Testis (tissue), 2 donors: ENCODE measurements at regions not wholly inside any gene's neighbourhood (a gene's known extent, or its start where the extent isn't known, plus 50 kb on each side); places are given as distances from the start of the nearest gene placed in this dataset.

ENCODE experiments used
- DNase-seq: peaks from one replicate; pipeline ENCODE4 v3.0.0-alpha.2; 2019
- H3K27ac ChIP-seq, 2 donors: fragments of 200-600 bp; sonication (generic); one replicate each; pipeline ENCODE4 v1.5.1; 2019
- H3K27me3 ChIP-seq: fragments of 200-600 bp; sonication (generic); one replicate; pipeline ENCODE4 v1.5.1; 2019
- H3K36me3 ChIP-seq: fragments of 200-600 bp; sonication (generic); one replicate; pipeline ENCODE4 v1.5.1; 2017; ENCODE audit warnings: low read depth; ENCODE audit errors: missing control alignments
- H3K4me1 ChIP-seq: fragments of 200-600 bp; sonication (generic); one replicate; pipeline ENCODE4 v1.5.1; 2019
- H3K4me3 ChIP-seq, 2 donors: fragments of 200-600 bp; sonication (generic); one replicate each; pipeline ENCODE4 v1.5.1; 2017 to 2019
- H3K9me3 ChIP-seq: fragments of 200-600 bp; sonication (generic); one replicate; pipeline ENCODE4 v1.5.1; 2017
- POLR2A ChIP-seq: fragments of 450-650 bp; IDR thresholded peaks from one replicate; pipeline ENCODE4 v1.6.1; 2017; ENCODE audit warnings: antibody characterized with exemption, mild to moderate bottlenecking, moderate library complexity
- WGBS, 2 donors: methylation state at CpG; one replicate each; pipeline ENCODE4 v1.1.5; 2018; 5-methylcytosine and 5-hydroxymethylcytosine counted together
- intact Hi-C: fragments of 100-400 bp; cut with DNase I; formaldehyde crosslinking; loops from one replicate; pipeline ENCODE4 v1.15.1; 2023; ENCODE audit warnings: low total_unique reads
- TF ChIP-seq, protein P1 (sequence below), 3 experiments: fragments of 450-650 bp in 2 of 3; fragments of 200-600 bp in 1 of 3; sonication (generic) in 1 of 3; IDR thresholded peaks; one replicate each; pipeline ENCODE4 v1.5.1; 2016 to 2019; ENCODE audit warnings: antibody characterized with exemption in 3 of 3, mild to moderate bottlenecking in 2 of 3, moderate library complexity in 1 of 3

DNA sequence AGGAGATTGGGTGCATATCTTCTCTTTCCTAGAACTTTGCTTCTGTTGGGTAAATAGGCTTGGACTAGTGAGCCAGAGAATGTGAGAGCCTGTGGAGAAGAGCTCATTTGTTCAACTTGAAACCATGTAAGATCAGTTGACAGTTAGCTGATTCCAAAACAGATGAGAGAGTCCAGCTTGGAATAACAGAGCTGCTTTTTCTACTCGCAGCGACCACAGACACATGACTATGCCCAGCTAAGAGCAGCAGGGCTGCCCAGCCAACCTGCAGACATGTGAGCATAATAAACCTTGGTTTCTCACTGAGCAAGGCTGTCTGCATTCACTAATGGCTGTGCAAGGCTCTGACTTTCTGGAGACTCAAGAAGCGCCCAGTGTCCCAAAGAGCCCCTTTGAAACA is 209.2 kb downstream of the C12orf75 start:
- TF ChIP-seq, protein P1, sequence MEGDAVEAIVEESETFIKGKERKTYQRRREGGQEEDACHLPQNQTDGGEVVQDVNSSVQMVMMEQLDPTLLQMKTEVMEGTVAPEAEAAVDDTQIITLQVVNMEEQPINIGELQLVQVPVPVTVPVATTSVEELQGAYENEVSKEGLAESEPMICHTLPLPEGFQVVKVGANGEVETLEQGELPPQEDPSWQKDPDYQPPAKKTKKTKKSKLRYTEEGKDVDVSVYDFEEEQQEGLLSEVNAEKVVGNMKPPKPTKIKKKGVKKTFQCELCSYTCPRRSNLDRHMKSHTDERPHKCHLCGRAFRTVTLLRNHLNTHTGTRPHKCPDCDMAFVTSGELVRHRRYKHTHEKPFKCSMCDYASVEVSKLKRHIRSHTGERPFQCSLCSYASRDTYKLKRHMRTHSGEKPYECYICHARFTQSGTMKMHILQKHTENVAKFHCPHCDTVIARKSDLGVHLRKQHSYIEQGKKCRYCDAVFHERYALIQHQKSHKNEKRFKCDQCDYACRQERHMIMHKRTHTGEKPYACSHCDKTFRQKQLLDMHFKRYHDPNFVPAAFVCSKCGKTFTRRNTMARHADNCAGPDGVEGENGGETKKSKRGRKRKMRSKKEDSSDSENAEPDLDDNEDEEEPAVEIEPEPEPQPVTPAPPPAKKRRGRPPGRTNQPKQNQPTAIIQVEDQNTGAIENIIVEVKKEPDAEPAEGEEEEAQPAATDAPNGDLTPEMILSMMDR (IDR thresholded peaks at IDR 0.05), result no peak
- no peak for TF ChIP-seq POLR2A
- DNase-seq, result no peak
- no peaks in the 10 kb centered on the region for H3K9me3 ChIP-seq
- no peaks in the 10 kb centered on the region for H3K4me1 ChIP-seq
- no peaks in the 10 kb centered on the region for H3K27me3 ChIP-seq
- 72 to 98% methylated on average over 3 of the region's 3 CpGs for WGBS, 2 donors
- H3K27ac ChIP-seq, result no peak overlapping the region
- no peak overlapping the region for H3K4me3 ChIP-seq
- intact Hi-C loops, result no loop called here
- H3K36me3 ChIP-seq, result no peaks in the 10 kb centered on the region

DNA sequence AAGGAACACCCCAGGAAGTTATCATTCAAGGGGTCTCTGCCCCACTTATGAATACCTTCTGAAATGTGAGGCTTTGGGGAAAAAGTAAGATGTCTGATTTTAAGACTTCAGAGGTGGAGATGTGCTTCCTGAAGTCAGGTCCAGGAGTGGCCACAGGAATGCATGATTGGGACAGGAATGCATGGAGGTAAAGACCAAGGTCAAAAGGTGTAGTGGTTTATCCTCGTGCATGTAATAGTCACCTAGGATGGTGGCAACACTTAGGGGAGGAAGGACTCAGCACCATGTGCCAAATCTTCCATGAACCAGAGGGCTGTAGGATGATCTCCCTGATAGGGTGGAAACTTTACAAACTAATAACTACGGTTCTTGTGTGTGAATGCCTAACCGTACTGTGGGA is 217.3 kb downstream of the C12orf75 start:
- Histone ChIP-seq H3K4me3 (no peak overlapping the region), H3K27me3 (no peaks in the 10 kb centered on the region), H3K36me3 (no peaks in the 10 kb centered on the region), H3K4me1 (no peaks in the 10 kb centered on the region), H3K27ac (no peak overlapping the region), H3K9me3 (no peaks in the 10 kb centered on the region)
- TF ChIP-seq, protein P1 (IDR thresholded peaks at IDR 0.05), result no peak
- TF ChIP-seq POLR2A, result no peak
- DNase-seq, result no peak
- intact Hi-C loops, result no loop called here
- WGBS, 2 donors, result 84 to 89% methylated on average over 3 of the region's 3 CpGs

DNA sequence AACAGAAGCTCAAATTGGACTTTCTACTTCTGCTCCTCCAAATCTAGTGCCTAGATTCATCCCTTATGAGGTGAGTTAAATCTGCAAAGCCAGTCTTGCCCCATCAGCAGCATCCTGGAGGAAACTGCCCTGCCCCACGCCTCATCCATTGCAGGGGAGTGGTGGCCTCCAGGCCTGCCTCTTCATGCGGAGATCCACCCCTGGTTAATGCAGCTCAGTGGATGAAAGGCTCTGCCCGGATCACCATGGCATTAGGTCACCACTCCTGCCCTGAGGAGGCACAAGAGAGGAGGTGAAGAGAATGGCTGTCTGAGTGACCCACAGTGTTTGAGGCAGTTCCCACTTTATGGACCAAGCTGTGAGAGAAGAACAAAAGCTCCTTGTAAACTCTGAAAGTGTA is 218.1 kb downstream of the C12orf75 start:
- WGBS, 2 donors, result 97 to 98% methylated on average over 3 of the region's 3 CpGs
- H3K27ac ChIP-seq, result no peak overlapping the region
- DNase-seq, result no peak
- no peaks in the 10 kb centered on the region for H3K27me3 ChIP-seq
- no peaks in the 10 kb centered on the region for H3K36me3 ChIP-seq
- H3K4me3 ChIP-seq, result no peak overlapping the region
- TF ChIP-seq, protein P1 (IDR thresholded peaks at IDR 0.05), result no peak
- no peak for TF ChIP-seq POLR2A
- intact Hi-C loops, result no loop called here
- no peaks in the 10 kb centered on the region for H3K4me1 ChIP-seq
- no peaks in the 10 kb centered on the region for H3K9me3 ChIP-seq

DNA sequence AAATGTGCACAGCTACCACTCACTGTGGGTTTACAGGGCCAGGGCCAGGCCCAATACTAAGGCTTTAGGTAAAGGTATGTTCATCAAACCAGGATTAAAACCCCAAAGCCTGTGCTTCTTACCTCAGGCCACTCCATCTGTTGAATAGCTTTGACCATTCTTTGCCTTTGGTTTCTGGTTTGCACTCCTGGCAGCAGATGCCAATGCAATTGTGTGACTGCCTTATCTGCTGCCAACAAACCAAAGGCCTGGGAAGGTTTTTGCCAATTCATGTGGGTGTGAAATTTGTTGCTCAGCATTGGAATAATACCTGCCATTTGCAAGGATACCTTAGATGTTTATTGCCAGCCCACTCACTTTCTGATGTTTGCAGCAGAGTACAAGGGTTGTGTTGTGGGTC is 221.6 kb downstream of the C12orf75 start:
- Histone ChIP-seq H3K9me3 (no peaks in the 10 kb centered on the region), H3K27ac (no peak overlapping the region), H3K36me3 (no peaks in the 10 kb centered on the region), H3K4me1 (no peaks in the 10 kb centered on the region), H3K27me3 (no peaks in the 10 kb centered on the region), H3K4me3 (no peak overlapping the region)
- intact Hi-C loops, result no loop called here
- TF ChIP-seq, protein P1 (IDR thresholded peaks at IDR 0.05), result no peak
- no peak for TF ChIP-seq POLR2A
- DNase-seq, result no peak

DNA sequence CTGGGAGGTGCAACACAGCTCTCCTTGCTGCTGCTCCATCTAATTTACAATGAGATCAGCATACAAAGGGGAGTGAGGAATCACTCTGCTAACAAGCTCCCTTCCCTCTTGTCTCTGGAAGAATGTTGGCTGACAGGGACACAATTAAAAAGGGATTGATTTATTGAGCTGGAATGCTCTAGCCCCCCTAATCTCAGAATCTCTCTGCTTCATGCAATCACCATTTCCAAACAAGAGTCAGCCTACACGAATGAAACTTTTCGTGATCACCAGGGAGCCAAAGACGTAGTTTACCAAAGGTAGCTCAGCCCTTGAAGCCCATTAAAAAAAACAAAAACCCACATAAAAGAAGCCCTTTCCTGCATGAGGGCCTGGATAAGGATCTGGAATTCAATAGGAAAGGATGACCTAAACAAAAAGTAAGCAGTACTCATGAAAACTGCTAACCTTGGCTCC is 223.8 kb downstream of the C12orf75 start:
- TF ChIP-seq, protein P1 (IDR thresholded peaks at IDR 0.05), result no peak
- no peak for TF ChIP-seq POLR2A
- DNase-seq, result no peak

More for the DNA sequence above, 223.8 kb downstream of the C12orf75 start:
- intact Hi-C loops, result no loop called here
- Histone ChIP-seq H3K4me3 (no peak overlapping the region), H3K4me1 (no peaks in the 10 kb centered on the region), H3K36me3 (no peaks in the 10 kb centered on the region), H3K27me3 (no peaks in the 10 kb centered on the region), H3K9me3 (no peaks in the 10 kb centered on the region), H3K27ac (no peak overlapping the region)
- 84% methylated on average over 3 of the region's 3 CpGs for WGBS, 2 donors
